K562 (cell line): ENCODE measurements at regions not wholly inside any gene's neighbourhood (a gene's known extent, or its start where the extent isn't known, plus 50 kb on each side); places are given as distances from the start of the nearest gene placed in this dataset.

Source experiments
- ELK3 ChIP-seq: fragments of 450-650 bp; formaldehyde crosslinking; IDR thresholded peaks from 2 replicates; pipeline ENCODE4 v1.4.0; 2020; ENCODE audit warnings: mild to moderate bottlenecking
- EZH2 ChIP-seq: IDR thresholded peaks from 2 replicates; pipeline ENCODE4 v1.6.1; 2012; ENCODE audit warnings: low read depth, mild to moderate bottlenecking, inconsistent platforms, low read length, borderline replicate concordance
- FOSL1 ChIP-seq: fragments of 200-800 bp; sonication (Bioruptor generic); conservative IDR thresholded peaks from 2 replicates; pipeline ENCODE4 v1.6.1; 2016; ENCODE audit warnings: missing genetic modification characterization, missing compliant biosample characterization
- POLR2H ChIP-seq: IDR thresholded peaks from 2 replicates; pipeline ENCODE4 v1.6.1; 2016; ENCODE audit warnings: missing genetic modification characterization, low read depth, mild to moderate bottlenecking, control low read depth, missing compliant biosample characterization, moderate library complexity
- RAD21 ChIP-seq, 2 experiments: fragments of 250-450 bp in 1 of 2; fragments of 450-650 bp in 1 of 2; sonication (Bioruptor Pico) in 1 of 2; formaldehyde crosslinking in 1 of 2; IDR thresholded peaks in 1 of 2; conservative IDR thresholded peaks in 1 of 2; 2 replicates each; pipeline versions ENCODE4 v1.4.0 to v1.8.0; 2020 to 2022; ENCODE audit warnings: mild to moderate bottlenecking in 2 of 2, moderate library complexity in 1 of 2
- RNF2 ChIP-seq: sonication (generic); IDR thresholded peaks from 2 replicates; pipeline ENCODE4 v1.6.1; 2016
- SP1 ChIP-seq: sonication (generic); formaldehyde crosslinking; IDR thresholded peaks from 2 replicates; pipeline ENCODE4 v1.8.1; 2022; ENCODE audit warnings: mild to moderate bottlenecking, missing genetic modification reagents
- TOE1 ChIP-seq, 2 experiments: fragments of 450-650 bp in 1 of 2; sonication (generic) in 1 of 2; formaldehyde crosslinking in 1 of 2; IDR thresholded peaks; 2 replicates each; pipeline versions ENCODE4 v1.7.1 to v1.8.0; 2016 to 2022; ENCODE audit warnings: borderline replicate concordance in 2 of 2, mild to moderate bottlenecking in 2 of 2, antibody characterized with exemption in 1 of 2, inconsistent platforms in 1 of 2, low read depth in 1 of 2, missing genetic modification reagents in 1 of 2, moderate library complexity in 1 of 2
- ZBTB8A ChIP-seq: fragments of 450-650 bp; IDR thresholded peaks from 2 replicates; pipeline ENCODE4 v1.6.1; 2018; ENCODE audit warnings: mild to moderate bottlenecking, moderate library complexity; ENCODE audit not compliant: partially characterized antibody
- ZNF133 ChIP-seq: fragments of 250-450 bp; sonication (Bioruptor Pico); IDR thresholded peaks from 2 replicates; pipeline ENCODE4 v1.4.0; 2020; ENCODE audit warnings: mild to moderate bottlenecking
- ZNF274 ChIP-seq: IDR thresholded peaks from 2 replicates; pipeline ENCODE4 v1.6.1; 2011; ENCODE audit warnings: low read depth, mild to moderate bottlenecking, low read length, moderate library complexity, borderline replicate concordance

- TF ChIP-seq ZBTB8A (no peak), FOSL1 (no peak), RNF2 (no peak), RAD21 (CRISPR knock-in tag; conservative IDR thresholded peaks at IDR 0.05 in 1 of 2, IDR thresholded peaks at IDR 0.05 in 1 of 2) (no peak), ELK3 (no peak), ZNF133 (CRISPR knock-in tag) (no peak), ZNF274 (no peak), POLR2H (tag) (no peak), SP1 (no peak), EZH2 (no peak), TOE1 (IDR thresholded peaks at IDR 0.05; ENCODE audit: borderline replicate concordance) (no peak), TOE1 (CRISPR knock-in tag; IDR thresholded peaks at IDR 0.05; ENCODE audit: borderline replicate concordance, low read depth) (no peak)
Measured at GRCh38 chr6:14191761-14192160, 74.2 kb downstream of the CD83 start.
